SK-N-MC (cell line): ENCODE measurements at regions not wholly inside any gene's neighbourhood (a gene's known extent, or its start where the extent isn't known, plus 50 kb on each side); places are given as distances from the start of the nearest gene placed in this dataset.

Experiments
- DNase-seq: peaks from one replicate; pipeline ENCODE4 v3.0.0-alpha.2; 2011; ENCODE audit warnings: low read depth, low spot score
- H3K27ac ChIP-seq: fragments of 200-600 bp; sonication (generic); 2 replicates; pipeline ENCODE4 v1.5.1; 2016; ENCODE audit warnings: mixed run types
- H3K36me3 ChIP-seq: fragments of 200-600 bp; sonication (generic); 2 replicates; pipeline ENCODE4 v1.6.1; 2017; ENCODE audit warnings: antibody characterized with exemption, low read length, mixed read lengths; ENCODE audit not compliant: insufficient read depth
- H3K4me3 ChIP-seq: fragments of 200-600 bp; sonication (generic); 2 replicates; pipeline ENCODE4 v1.5.1; 2016
- H3K9ac ChIP-seq: fragments of 200-600 bp; sonication (generic); 2 replicates; pipeline ENCODE4 v1.8.0; 2017; ENCODE audit warnings: mixed run types, mixed read lengths; ENCODE audit not compliant: insufficient read length
- H3K9me3 ChIP-seq: fragments of 200-600 bp; sonication (generic); 2 replicates; pipeline ENCODE4 v1.6.1; 2017; ENCODE audit warnings: low read depth, mild to moderate bottlenecking, antibody characterized with exemption, low read length, moderate library complexity, mixed read lengths
- EZH2 ChIP-seq: fragments of 200-600 bp; sonication (generic); IDR thresholded peaks from one replicate; pipeline ENCODE4 v1.6.1; 2017; ENCODE audit warnings: antibody characterized with exemption
- FOXP2 ChIP-seq: optimal IDR thresholded peaks from 2 replicates; pipeline ENCODE3; 2011; ENCODE audit warnings: mild to moderate bottlenecking, moderate library complexity; ENCODE audit not compliant: insufficient read depth; ENCODE audit errors: extremely low read length, control extremely low read depth
- POLR2AphosphoS5 ChIP-seq: IDR thresholded peaks from 2 replicates; pipeline ENCODE4 v1.6.1; 2012; ENCODE audit warnings: mild to moderate bottlenecking, low read depth, low read length, borderline replicate concordance

DNA sequence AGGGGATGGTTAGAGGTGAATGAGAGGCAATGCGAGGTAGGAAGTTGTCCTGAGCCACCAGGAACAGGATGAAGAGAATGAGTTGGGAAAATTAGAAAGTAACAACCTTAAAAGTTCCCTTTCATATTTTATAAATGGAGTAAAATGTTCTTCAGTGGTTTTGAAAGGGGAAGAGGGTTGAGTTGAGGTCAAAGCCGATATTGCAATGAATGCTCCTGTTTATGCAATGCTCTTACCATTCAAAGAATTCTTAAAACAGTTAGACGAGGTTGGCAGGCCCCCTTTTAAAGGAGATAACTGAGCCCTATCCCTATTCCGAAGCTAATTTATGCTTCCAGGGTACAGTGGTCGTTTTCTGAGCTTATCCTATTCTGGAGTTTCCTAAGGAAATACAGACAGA, 2110.3 kb upstream of the CELF4 start:
- Histone ChIP-seq H3K4me3 (no peak overlapping the region), H3K27ac (no peak overlapping the region), H3K9ac (no peak overlapping the region), H3K9me3 (no peaks in the 10 kb centered on the region), H3K36me3 (no peaks in the 10 kb centered on the region)
- no peak for TF ChIP-seq FOXP2
- TF ChIP-seq EZH2, result no peak
- no peak for DNase-seq

DNA sequence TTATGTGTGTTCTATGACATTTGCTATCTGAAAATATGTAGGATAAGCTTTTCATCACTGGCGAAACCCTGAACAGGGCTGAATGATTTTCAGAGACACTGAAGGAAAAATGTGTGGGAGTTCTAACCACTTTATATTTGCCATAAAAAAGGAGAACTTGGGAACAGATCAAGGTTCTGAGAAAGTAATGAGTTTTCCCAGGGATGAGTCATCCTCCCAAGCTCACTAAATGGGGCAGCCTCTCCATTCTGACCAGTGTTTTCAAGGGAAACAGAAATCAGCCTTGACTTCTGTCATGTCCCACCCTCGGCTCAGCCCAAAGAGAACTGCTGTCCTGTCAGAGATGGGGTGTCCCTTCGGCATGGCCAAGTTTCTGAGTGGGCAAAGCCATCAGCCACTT, 2109.8 kb upstream of the CELF4 start:
- Histone ChIP-seq H3K4me3 (no peak overlapping the region), H3K36me3 (no peaks in the 10 kb centered on the region), H3K27ac (no peak overlapping the region), H3K9ac (no peak overlapping the region), H3K9me3 (no peaks in the 10 kb centered on the region)
- TF ChIP-seq FOXP2 (no peak), POLR2AphosphoS5 (no peak), EZH2 (no peak)
- no peak for DNase-seq

DNA sequence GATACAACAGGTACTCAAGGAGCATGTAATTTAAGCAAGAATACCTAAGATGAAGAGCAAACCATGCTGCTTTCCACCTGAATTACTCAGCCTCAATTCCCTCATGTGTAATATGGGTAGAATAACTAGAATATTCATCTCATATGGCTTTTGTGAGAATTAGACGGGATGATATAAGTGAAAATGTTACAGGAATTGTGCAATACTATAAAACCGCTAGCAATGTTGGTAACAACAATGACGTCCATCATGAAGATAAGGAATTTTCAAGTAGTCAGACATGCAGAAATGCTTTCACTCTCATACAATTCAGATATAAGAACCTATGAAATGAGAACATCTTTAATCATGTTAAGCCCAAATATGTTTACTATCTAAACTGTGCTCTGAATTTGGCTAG, 2106.6 kb upstream of the CELF4 start:
- no peak overlapping the region for H3K4me3 ChIP-seq
- no peak for DNase-seq
- H3K27ac ChIP-seq, result no peak overlapping the region
- no peaks in the 10 kb centered on the region for H3K36me3 ChIP-seq
- no peaks in the 10 kb centered on the region for H3K9me3 ChIP-seq
- no peak for TF ChIP-seq EZH2
- H3K9ac ChIP-seq, result no peak overlapping the region

DNA sequence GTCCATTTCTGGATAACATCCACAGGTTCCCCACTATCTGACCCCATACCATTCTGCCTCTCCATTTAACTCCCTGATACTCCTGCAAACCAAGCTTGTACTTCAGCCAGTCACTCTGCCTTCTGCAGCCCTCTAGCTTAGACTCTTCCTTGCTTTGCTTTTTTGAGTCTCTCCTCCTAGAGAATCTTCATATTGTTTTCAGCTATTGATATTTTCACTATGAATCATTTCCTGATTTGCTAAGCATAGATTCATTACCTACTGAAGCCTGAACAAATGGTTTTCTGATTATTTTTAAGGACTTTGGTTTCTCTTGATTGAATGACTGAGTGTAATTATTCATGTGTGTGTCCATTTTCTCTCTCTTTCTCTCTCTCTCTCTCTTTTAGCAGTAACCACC, 2102.3 kb upstream of the CELF4 start:
- Histone ChIP-seq H3K9me3 (no peaks in the 10 kb centered on the region), H3K9ac (no peak overlapping the region), H3K27ac (peak overlapping the region; percentile 48; the same call in 1 of the 2 replicates), H3K36me3 (no peaks in the 10 kb centered on the region), H3K4me3 (no peak overlapping the region)
- no peak for DNase-seq
- TF ChIP-seq POLR2AphosphoS5 (no peak), FOXP2 (no peak), EZH2 (no peak)

DNA sequence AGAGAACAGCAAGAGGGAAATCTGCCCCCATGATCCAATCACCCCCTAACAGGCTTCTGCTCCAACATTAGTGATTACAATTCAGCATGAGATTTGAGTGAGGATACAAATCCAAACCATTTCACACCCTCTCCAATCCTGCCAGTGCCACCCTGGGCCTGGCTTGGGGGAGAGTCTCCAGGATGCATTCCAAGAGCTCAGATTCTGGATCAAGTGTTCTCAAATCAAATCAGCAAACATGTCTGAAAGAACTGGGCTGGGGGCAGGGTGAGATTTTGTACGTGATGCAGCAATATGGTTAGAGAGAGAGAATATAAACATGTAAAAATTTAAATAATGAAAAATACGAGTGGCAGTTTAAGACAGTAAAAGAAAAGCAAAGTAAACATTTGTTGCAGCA, 2100.9 kb upstream of the CELF4 start:
- no peak for TF ChIP-seq FOXP2
- TF ChIP-seq POLR2AphosphoS5, result no peak
- TF ChIP-seq EZH2, result no peak
- no peak for DNase-seq
- no peaks in the 10 kb centered on the region for H3K9me3 ChIP-seq
- no peak overlapping the region for H3K9ac ChIP-seq
- no peak overlapping the region for H3K4me3 ChIP-seq
- no peak overlapping the region for H3K27ac ChIP-seq
- no peaks in the 10 kb centered on the region for H3K36me3 ChIP-seq

DNA sequence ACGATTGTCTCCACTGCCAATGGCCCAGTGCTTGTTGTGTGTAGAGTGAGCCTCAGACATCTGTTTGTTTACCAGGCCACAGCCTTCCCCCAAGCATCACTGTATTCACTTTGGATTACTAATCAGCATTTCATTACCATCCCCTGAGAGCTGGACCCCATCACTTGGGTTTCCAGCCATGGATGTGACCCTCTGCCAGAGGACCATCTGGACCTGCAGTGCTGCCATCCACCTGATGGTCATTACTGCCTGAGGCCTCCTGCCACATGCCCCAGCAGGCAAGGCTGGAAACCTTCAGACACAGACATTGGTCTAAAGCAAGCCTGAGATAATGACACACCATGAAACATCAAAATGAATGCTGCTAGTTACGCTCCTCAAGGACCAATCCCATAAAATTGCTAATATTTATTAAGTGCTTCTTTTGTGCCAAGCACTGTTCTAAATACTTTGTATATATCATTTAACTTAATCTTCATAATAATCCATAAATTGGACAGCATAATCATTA, 2096.3 kb upstream of the CELF4 start:
- Histone ChIP-seq H3K36me3 (no peaks in the 10 kb centered on the region), H3K9ac (no peak overlapping the region), H3K27ac (no peak overlapping the region), H3K9me3 (no peaks in the 10 kb centered on the region), H3K4me3 (no peak overlapping the region)
- DNase-seq, result no peak
- TF ChIP-seq POLR2AphosphoS5 (no peak), EZH2 (no peak), FOXP2 (no peak)

DNA sequence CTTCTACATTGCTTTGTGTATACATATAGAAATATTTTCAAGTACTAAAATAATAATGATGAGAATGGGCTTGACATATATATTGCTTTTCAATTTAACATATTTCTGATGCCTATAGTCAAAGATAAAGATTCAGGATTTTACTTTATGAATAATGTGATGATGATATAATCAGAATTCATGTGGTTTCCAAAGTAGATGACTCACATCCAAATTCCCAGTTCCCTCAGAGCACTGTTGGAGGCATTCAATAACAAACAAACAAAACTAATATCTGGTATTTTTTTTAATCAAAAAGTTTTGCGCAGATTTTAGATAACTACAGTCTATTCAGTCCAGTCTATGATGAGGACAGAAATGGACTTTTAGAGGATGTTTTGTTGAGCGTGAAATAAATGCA, 2094.5 kb upstream of the CELF4 start:
- TF ChIP-seq EZH2 (no peak), POLR2AphosphoS5 (no peak), FOXP2 (no peak)
- H3K9me3 ChIP-seq, result no peaks in the 10 kb centered on the region
- H3K9ac ChIP-seq, result no peak overlapping the region
- no peak overlapping the region for H3K27ac ChIP-seq
- no peak for DNase-seq
- no peak overlapping the region for H3K4me3 ChIP-seq
- H3K36me3 ChIP-seq, result no peaks in the 10 kb centered on the region

DNA sequence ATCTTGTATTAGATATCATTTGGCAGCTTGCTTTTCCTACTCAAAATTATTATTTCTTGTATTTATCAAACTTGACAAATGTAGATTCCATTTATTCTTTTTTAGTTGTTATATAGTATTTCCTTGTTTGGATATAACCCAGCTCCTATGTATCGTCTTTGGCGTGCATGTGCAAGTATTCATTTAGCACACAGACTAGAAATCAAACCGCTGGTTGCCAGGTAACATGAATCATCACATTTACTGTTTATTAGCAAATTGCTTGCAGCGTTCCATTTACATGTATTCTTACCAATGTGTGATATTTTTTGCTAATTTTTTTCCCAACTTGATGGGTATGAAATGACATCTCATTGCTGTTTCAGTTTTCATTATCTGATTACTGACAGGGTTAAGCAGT, 2089.7 kb upstream of the CELF4 start:
- Histone ChIP-seq H3K4me3 (no peak overlapping the region), H3K27ac (no peak overlapping the region), H3K9me3 (no peaks in the 10 kb centered on the region), H3K36me3 (no peaks in the 10 kb centered on the region), H3K9ac (no peak overlapping the region)
- DNase-seq, result no peak
- TF ChIP-seq EZH2, result no peak
- TF ChIP-seq FOXP2, result no peak
- no peak for TF ChIP-seq POLR2AphosphoS5

DNA sequence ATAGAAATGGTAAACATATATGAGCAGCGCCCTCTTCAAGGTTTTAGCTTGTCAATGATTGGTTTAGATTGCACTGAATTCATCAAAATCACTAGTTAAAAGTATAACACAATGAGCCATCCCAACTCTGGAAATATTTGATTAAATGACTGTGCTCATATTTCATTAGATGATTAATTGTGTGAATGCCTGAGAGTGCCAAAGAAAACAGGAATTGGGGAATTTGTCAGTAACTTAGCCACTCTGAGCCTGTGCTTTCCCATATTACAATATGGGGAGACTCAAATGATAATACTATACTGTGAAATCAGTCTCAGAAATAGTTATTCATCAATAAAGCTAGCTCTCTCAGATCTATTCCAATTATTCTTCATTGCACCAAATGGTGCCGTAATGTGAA, 2087.6 kb upstream of the CELF4 start:
- H3K36me3 ChIP-seq, result no peaks in the 10 kb centered on the region
- DNase-seq, result no peak
- no peak for TF ChIP-seq POLR2AphosphoS5
- no peak for TF ChIP-seq EZH2
- TF ChIP-seq FOXP2, result no peak
- no peak overlapping the region for H3K27ac ChIP-seq
- H3K4me3 ChIP-seq, result no peak overlapping the region
- H3K9me3 ChIP-seq, result no peaks in the 10 kb centered on the region
- H3K9ac ChIP-seq, result no peak overlapping the region

DNA sequence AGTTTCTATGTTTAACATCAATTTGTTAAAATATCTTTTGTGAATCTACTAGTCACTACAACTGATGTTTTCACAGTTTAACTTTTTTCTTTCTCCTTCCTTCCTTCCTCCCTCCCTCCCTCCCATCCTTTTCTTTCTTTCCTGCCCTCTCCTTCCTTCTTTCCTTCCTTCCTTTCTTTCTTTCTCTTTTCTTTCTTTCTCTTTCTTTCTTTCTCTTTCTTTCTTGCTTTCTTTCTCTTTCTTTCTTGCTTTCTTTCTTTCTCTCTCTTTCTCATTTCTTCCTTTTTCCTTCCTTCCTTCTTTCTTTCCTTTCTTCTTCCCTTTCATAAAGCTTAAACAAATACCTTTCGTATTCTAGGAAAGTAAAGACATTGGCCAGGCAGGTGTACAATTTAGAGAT, 2083.0 kb upstream of the CELF4 start:
- no peak for TF ChIP-seq FOXP2
- TF ChIP-seq EZH2, result no peak
- TF ChIP-seq POLR2AphosphoS5, result no peak
- no peaks in the 10 kb centered on the region for H3K9me3 ChIP-seq

More for the DNA sequence above, 2083.0 kb upstream of the CELF4 start:
- no peak for DNase-seq
- no peak overlapping the region for H3K9ac ChIP-seq
- no peaks in the 10 kb centered on the region for H3K36me3 ChIP-seq
- 0 out of 2 replicates have a peak overlapping the region, but pooled peaks have one; percentile 53 for H3K27ac ChIP-seq
- H3K4me3 ChIP-seq, result no peak overlapping the region
